Vagina (tissue), 2 donors: ENCODE measurements at regions not wholly inside any gene's neighbourhood (a gene's known extent, or its start where the extent isn't known, plus 50 kb on each side); places are given as distances from the start of the nearest gene placed in this dataset.

Experiments
- DNase-seq, 2 donors: peaks; one replicate each; pipeline ENCODE4 v3.0.0-alpha.2; 2017; ENCODE audit errors: extremely low spot score in 2 of 2
- H3K27ac ChIP-seq: fragments of 200-600 bp; sonication (generic); one replicate; pipeline ENCODE4 v1.5.1; 2019
- H3K27me3 ChIP-seq: fragments of 200-600 bp; sonication (generic); one replicate; pipeline ENCODE4 v1.5.1; 2019
- H3K36me3 ChIP-seq, 2 donors: fragments of 200-600 bp; sonication (generic); one replicate each; pipeline ENCODE4 v1.5.1; 2017 to 2019
- H3K4me1 ChIP-seq: fragments of 200-600 bp; sonication (generic); one replicate; pipeline ENCODE4 v1.5.1; 2019
- H3K4me3 ChIP-seq, 2 donors: fragments of 200-600 bp; sonication (generic); 1 replicate in 1 of 2; 2 replicates in 1 of 2; pipeline ENCODE4 v1.5.1; 2016 to 2019
- H3K9me3 ChIP-seq: fragments of 200-600 bp; sonication (generic); one replicate; pipeline ENCODE4 v1.5.1; 2019
- CTCF ChIP-seq, 3 experiments: fragments of 450-650 bp in 2 of 3; fragments of 200-600 bp in 1 of 3; sonication (generic) in 1 of 3; IDR thresholded peaks; one replicate each; pipeline ENCODE4 v1.5.1; 2017 to 2019; ENCODE audit warnings: antibody characterized with exemption in 3 of 3, mild to moderate bottlenecking in 2 of 3, moderate library complexity in 2 of 3
- POLR2A ChIP-seq, 2 donors: fragments of 450-650 bp; IDR thresholded peaks; one replicate each; pipeline ENCODE4 v1.6.1; 2017; ENCODE audit warnings: antibody characterized with exemption in 2 of 2, mild to moderate bottlenecking in 2 of 2, moderate library complexity in 2 of 2
- POLR2AphosphoS5 ChIP-seq, 2 donors: sonication (generic); formaldehyde crosslinking; IDR thresholded peaks; one replicate each; pipeline ENCODE4 v1.9.0; 2017; ENCODE audit warnings: antibody characterized with exemption in 2 of 2, mild to moderate bottlenecking in 2 of 2, low read depth in 1 of 2; ENCODE audit not compliant: insufficient read depth in 1 of 2
- intact Hi-C: fragments of 100-400 bp; cut with DNase I; formaldehyde crosslinking; loops from one replicate; pipeline ENCODE4 v1.15.1; 2023

GRCh38 chr2:163405298-163405697 lies 330.5 kb downstream of the FIGN start:
- no peak overlapping the region for H3K27ac ChIP-seq
- TF ChIP-seq CTCF (IDR thresholded peaks at IDR 0.05), result no peak
- TF ChIP-seq POLR2A (IDR thresholded peaks at IDR 0.05), result no peak
- TF ChIP-seq POLR2AphosphoS5 (IDR thresholded peaks at IDR 0.05; ENCODE audit: insufficient read depth in 1 of 2, low read depth in 1 of 2), result no peak
- H3K4me3 ChIP-seq, result no peak overlapping the region
- no peaks in the 10 kb centered on the region for H3K36me3 ChIP-seq
- no peaks in the 10 kb centered on the region for H3K9me3 ChIP-seq
- H3K4me1 ChIP-seq, result no peaks in the 10 kb centered on the region
- no peaks in the 10 kb centered on the region for H3K27me3 ChIP-seq
- no peak for DNase-seq
- intact Hi-C loops, result no loop called here

- intact Hi-C loops, result no loop called here
- Histone ChIP-seq H3K27ac (no peak overlapping the region), H3K36me3 (no peaks in the 10 kb centered on the region), H3K9me3 (no peaks in the 10 kb centered on the region), H3K4me1 (no peaks in the 10 kb centered on the region), H3K4me3 (no peak overlapping the region), H3K27me3 (no peaks in the 10 kb centered on the region)
- DNase-seq, result no peak
- TF ChIP-seq POLR2AphosphoS5 (IDR thresholded peaks at IDR 0.05; ENCODE audit: insufficient read depth in 1 of 2, low read depth in 1 of 2) (no peak), CTCF (IDR thresholded peaks at IDR 0.05) (no peak), POLR2A (IDR thresholded peaks at IDR 0.05) (no peak)
These were observed 334.3 kb downstream of the FIGN start for GRCh38 chr2:163401481-163401880.

GRCh38 chr2:163397451-163397850 lies 338.4 kb downstream of the FIGN start:
- Histone ChIP-seq H3K4me1 (no peaks in the 10 kb centered on the region), H3K36me3 (no peaks in the 10 kb centered on the region), H3K27ac (no peak overlapping the region), H3K27me3 (no peaks in the 10 kb centered on the region), H3K9me3 (no peaks in the 10 kb centered on the region), H3K4me3 (no peak overlapping the region)
- intact Hi-C loops, result no loop called here
- TF ChIP-seq POLR2AphosphoS5 (IDR thresholded peaks at IDR 0.05; ENCODE audit: insufficient read depth in 1 of 2, low read depth in 1 of 2) (no peak), CTCF (IDR thresholded peaks at IDR 0.05) (no peak), POLR2A (IDR thresholded peaks at IDR 0.05) (no peak)
- DNase-seq, result no peak

- no peak for TF ChIP-seq CTCF (IDR thresholded peaks at IDR 0.05)
- no peak for TF ChIP-seq POLR2A (IDR thresholded peaks at IDR 0.05)
- no peak for TF ChIP-seq POLR2AphosphoS5 (IDR thresholded peaks at IDR 0.05; ENCODE audit: insufficient read depth in 1 of 2, low read depth in 1 of 2)
- intact Hi-C loops, result no loop called here
- no peaks in the 10 kb centered on the region for H3K4me1 ChIP-seq
- H3K27me3 ChIP-seq, result no peaks in the 10 kb centered on the region
- H3K36me3 ChIP-seq, result no peaks in the 10 kb centered on the region
- H3K27ac ChIP-seq, result no peak overlapping the region
- no peak overlapping the region for H3K4me3 ChIP-seq
- H3K9me3 ChIP-seq, result no peaks in the 10 kb centered on the region
- DNase-seq, result no peak
These were observed 340.2 kb downstream of the FIGN start for GRCh38 chr2:163395602-163396001.

- no peak for DNase-seq
- no peaks in the 10 kb centered on the region for H3K27me3 ChIP-seq
- no peak overlapping the region for H3K4me3 ChIP-seq
- H3K27ac ChIP-seq, result no peak overlapping the region
- intact Hi-C loops, result no loop called here
- no peaks in the 10 kb centered on the region for H3K9me3 ChIP-seq
- no peaks in the 10 kb centered on the region for H3K4me1 ChIP-seq
- TF ChIP-seq CTCF (IDR thresholded peaks at IDR 0.05), result no peak
- no peak for TF ChIP-seq POLR2AphosphoS5 (IDR thresholded peaks at IDR 0.05; ENCODE audit: insufficient read depth in 1 of 2, low read depth in 1 of 2)
- TF ChIP-seq POLR2A (IDR thresholded peaks at IDR 0.05), result no peak
- H3K36me3 ChIP-seq, result no peaks in the 10 kb centered on the region
These were observed 346.0 kb downstream of the FIGN start for GRCh38 chr2:163389838-163390237.
